Activated CD4-positive, alpha-beta T cell treated with anti-CD3 and anti-CD28 coated beads for 36 hours (primary cell): ENCODE measurements at regions not wholly inside any gene's neighbourhood (a gene's known extent, or its start where the extent isn't known, plus 50 kb on each side); places are given as distances from the start of the nearest gene placed in this dataset.

Experiments used
- ATAC-seq: fragments of 200-7000 bp; cut with Tn5 transposase; one replicate; pipeline ENCODE4 v1.10.0; 2021; ENCODE audit warnings: mild to moderate bottlenecking, moderate library complexity
- CTCF ChIA-PET: fragments of 350-600 bp; sonication (Branson Sonifier 250); formaldehyde crosslinking; loops from one replicate; lab custom pipeline; 2021; ENCODE audit warnings: antibody characterized with exemption; lab: Charles Lee
- POLR2A ChIA-PET: fragments of 350-600 bp; sonication (Branson Sonifier 250); formaldehyde crosslinking; loops from one replicate; lab custom pipeline; 2021; ENCODE audit warnings: antibody characterized with exemption, inconsistent platforms; lab: Charles Lee
- DNase-seq: peaks from one replicate; pipeline ENCODE4 v3.0.0-alpha.2; 2020
- H3K27ac Mint-ChIP-seq: one replicate; pipeline ENCODE4 v1.8.0; 2021; ENCODE audit warnings: mixed read lengths
- H3K27me3 Mint-ChIP-seq: one replicate; pipeline ENCODE4 v1.8.0; 2021; ENCODE audit warnings: mixed read lengths
- H3K36me3 Mint-ChIP-seq: one replicate; pipeline ENCODE4 v1.8.0; 2021; ENCODE audit warnings: low read depth, mixed read lengths
- H3K4me1 Mint-ChIP-seq: one replicate; pipeline ENCODE4 v1.8.0; 2021; ENCODE audit warnings: mixed read lengths
- H3K4me3 Mint-ChIP-seq: one replicate; pipeline ENCODE4 v1.8.0; 2021; ENCODE audit warnings: mild to moderate bottlenecking, moderate library complexity, mixed read lengths
- H3K9me3 Mint-ChIP-seq: one replicate; pipeline ENCODE4 v1.8.0; 2021; ENCODE audit warnings: low read depth, mixed read lengths
- intact Hi-C, 2 experiments: fragments of 100-400 bp; cut with DNase I in 1 of 2; cut with micrococcal nuclease in 1 of 2; formaldehyde crosslinking; loops; one replicate each; pipeline versions ENCODE4 v1.14.2 to v1.15.1; 2022 to 2024; cut with DNase I, micrococcal nuclease

DNA sequence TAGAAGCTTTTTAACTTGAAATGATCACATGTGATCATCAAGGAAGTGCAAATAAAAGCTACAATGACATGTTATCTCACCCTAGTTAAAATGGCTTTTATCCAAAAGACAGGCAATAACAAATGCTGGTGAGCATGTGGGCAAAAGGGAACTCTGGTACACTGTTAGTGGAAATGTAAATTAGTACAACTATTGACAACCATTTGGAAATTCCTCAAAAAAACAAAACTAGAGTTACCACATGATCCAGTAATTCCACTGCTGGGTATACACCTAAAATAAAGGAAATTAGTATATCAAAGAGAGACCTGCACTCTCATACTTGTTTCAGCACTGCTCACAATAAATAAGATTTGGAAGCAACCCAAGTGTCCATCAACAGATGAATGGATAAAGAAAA, 108.7 kb downstream of the HTR1B start:
- ATAC-seq (no peak), DNase-seq (no peak)
- intact Hi-C loops = no loop called here
- H3K36me3 Mint-ChIP-seq = no peaks in the 10 kb centered on the region
- H3K27me3 Mint-ChIP-seq = no peaks in the 10 kb centered on the region
- no peak overlapping the region for H3K27ac Mint-ChIP-seq
- H3K4me1 Mint-ChIP-seq = no peaks in the 10 kb centered on the region
- CTCF ChIA-PET = no interaction called here
- POLR2A ChIA-PET = no interaction called here
- H3K4me3 Mint-ChIP-seq = no peak overlapping the region
- H3K9me3 Mint-ChIP-seq = peaks cover 7% of the 10 kb centered on the region

DNA sequence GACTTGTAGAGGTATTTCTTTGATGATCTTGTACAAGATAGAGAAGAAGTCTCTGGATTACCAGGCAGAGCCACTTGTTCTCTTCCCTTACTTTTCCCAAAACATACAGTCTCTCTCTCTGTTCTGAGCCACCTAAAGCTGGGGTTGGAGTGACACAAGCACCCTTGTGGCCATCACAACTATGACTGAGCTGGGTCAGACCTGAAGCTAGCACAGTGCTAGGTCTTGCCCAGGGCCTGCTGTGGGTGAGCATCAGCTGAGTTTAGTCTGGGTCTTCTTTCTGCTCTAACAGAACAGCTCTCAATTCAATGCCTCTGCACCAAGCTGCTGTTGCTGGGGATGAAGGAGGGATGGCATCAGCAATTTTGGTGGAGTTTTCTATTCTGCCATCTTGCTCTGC, 110.2 kb downstream of the HTR1B start:
- ATAC-seq (no peak), DNase-seq (no peak)
- Mint-ChIP-seq H3K9me3 (peaks cover 4% of the 10 kb centered on the region), H3K4me1 (no peaks in the 10 kb centered on the region), H3K27ac (no peak overlapping the region), H3K4me3 (no peak overlapping the region), H3K36me3 (no peaks in the 10 kb centered on the region), H3K27me3 (no peaks in the 10 kb centered on the region)
- ChIA-PET CTCF (no interaction called here), POLR2A (no interaction called here)
- intact Hi-C loops = no loop called here

GRCh38 chr6:77341058-77341986, 122.0 kb downstream of the HTR1B start:
- no peaks in the 10 kb centered on the region for H3K27me3 Mint-ChIP-seq
- intact Hi-C loops = no loop called here
- H3K4me3 Mint-ChIP-seq = no peak overlapping the region
- no peaks in the 10 kb centered on the region for H3K9me3 Mint-ChIP-seq
- DNase-seq (no peak), ATAC-seq (no peak)
- no peaks in the 10 kb centered on the region for H3K4me1 Mint-ChIP-seq
- H3K27ac Mint-ChIP-seq = no peak overlapping the region
- POLR2A ChIA-PET = no interaction called here
- CTCF ChIA-PET = no interaction called here
- H3K36me3 Mint-ChIP-seq = no peaks in the 10 kb centered on the region

GRCh38 chr6:77340331-77340730, 123.0 kb downstream of the HTR1B start:
- intact Hi-C loops = no loop called here
- Mint-ChIP-seq H3K36me3 (no peaks in the 10 kb centered on the region), H3K4me3 (no peak overlapping the region), H3K27me3 (no peaks in the 10 kb centered on the region), H3K4me1 (no peaks in the 10 kb centered on the region), H3K27ac (no peak overlapping the region), H3K9me3 (peaks cover 2% of the 10 kb centered on the region)
- POLR2A ChIA-PET = no interaction called here
- DNase-seq (no peak), ATAC-seq (no peak)
- CTCF ChIA-PET = no interaction called here

DNA sequence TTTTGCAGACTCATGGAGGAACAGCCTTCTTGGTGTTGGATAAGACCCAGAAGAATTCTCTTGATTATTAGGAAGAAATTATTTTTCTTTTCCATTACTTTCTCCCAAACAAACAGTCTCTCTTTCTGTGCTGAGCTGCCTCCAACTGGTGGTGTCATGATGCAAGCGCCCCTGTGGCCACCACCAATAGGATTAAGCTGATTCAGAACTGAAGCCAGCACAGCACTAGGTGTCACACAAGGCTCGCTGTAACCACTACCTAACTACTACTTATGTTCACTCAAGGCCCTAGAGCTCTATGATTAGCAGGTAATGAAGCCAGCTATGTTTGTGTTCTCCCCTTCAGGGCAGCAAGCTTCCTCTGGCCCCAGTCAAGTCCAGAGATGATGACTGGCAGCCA, 123.4 kb downstream of the HTR1B start:
- no peak for DNase-seq
- CTCF ChIA-PET = no interaction called here

GRCh38 chr6:77337392-77337791, 125.9 kb downstream of the HTR1B start:
- ChIA-PET POLR2A (no interaction called here), CTCF (no interaction called here)
- H3K27me3 Mint-ChIP-seq = no peaks in the 10 kb centered on the region
- H3K4me3 Mint-ChIP-seq = no peak overlapping the region
- H3K4me1 Mint-ChIP-seq = no peaks in the 10 kb centered on the region
- no peaks in the 10 kb centered on the region for H3K36me3 Mint-ChIP-seq
- no peak overlapping the region for H3K27ac Mint-ChIP-seq
- H3K9me3 Mint-ChIP-seq = peaks cover 4% of the 10 kb centered on the region
- intact Hi-C loops = no loop called here
- ATAC-seq (no peak), DNase-seq (no peak)

More for the DNA sequence above, 123.4 kb downstream of the HTR1B start:
- H3K4me1 Mint-ChIP-seq = no peaks in the 10 kb centered on the region
- intact Hi-C loops = no loop called here
- H3K9me3 Mint-ChIP-seq = peaks cover 2% of the 10 kb centered on the region
- no peak overlapping the region for H3K4me3 Mint-ChIP-seq
- POLR2A ChIA-PET = no interaction called here
- no peaks in the 10 kb centered on the region for H3K27me3 Mint-ChIP-seq
- no peak for ATAC-seq
- H3K27ac Mint-ChIP-seq = no peak overlapping the region
- H3K36me3 Mint-ChIP-seq = no peaks in the 10 kb centered on the region

GRCh38 chr6:77334093-77334492, 129.2 kb downstream of the HTR1B start:
- Mint-ChIP-seq H3K4me3 (no peak overlapping the region), H3K36me3 (no peaks in the 10 kb centered on the region), H3K27me3 (no peaks in the 10 kb centered on the region), H3K4me1 (no peaks in the 10 kb centered on the region), H3K9me3 (peaks cover 4% of the 10 kb centered on the region), H3K27ac (no peak overlapping the region)
- DNase-seq (no peak), ATAC-seq (no peak)
- ChIA-PET POLR2A (no interaction called here), CTCF (interaction anchor here (0.7 kb wide), 1 partner anchor 334 kb away, joined by 3 read pairs; no protein-coding TSS in a partner anchor)
- intact Hi-C loops = no loop called here

GRCh38 chr6:77332915-77333623, 130.2 kb downstream of the HTR1B start:
- ATAC-seq (no peak), DNase-seq (no peak)
- POLR2A ChIA-PET = no interaction called here
- Mint-ChIP-seq H3K4me3 (no peak overlapping the region), H3K9me3 (peaks cover 4% of the 10 kb centered on the region), H3K4me1 (no peaks in the 10 kb centered on the region), H3K27ac (no peak overlapping the region), H3K36me3 (no peaks in the 10 kb centered on the region), H3K27me3 (no peaks in the 10 kb centered on the region)
- intact Hi-C loops = no loop called here
- CTCF ChIA-PET = no interaction called here

GRCh38 chr6:77326711-77327110, 136.6 kb downstream of the HTR1B start:
- no peak for DNase-seq
- no peak for ATAC-seq
- intact Hi-C loops = no loop called here
- no peaks in the 10 kb centered on the region for H3K27me3 Mint-ChIP-seq
- no peaks in the 10 kb centered on the region for H3K4me1 Mint-ChIP-seq
- CTCF ChIA-PET = no interaction called here
- H3K27ac Mint-ChIP-seq = no peak overlapping the region
- POLR2A ChIA-PET = no interaction called here
- no peak overlapping the region for H3K4me3 Mint-ChIP-seq
- no peaks in the 10 kb centered on the region for H3K36me3 Mint-ChIP-seq
- peaks cover 9% of the 10 kb centered on the region for H3K9me3 Mint-ChIP-seq

DNA sequence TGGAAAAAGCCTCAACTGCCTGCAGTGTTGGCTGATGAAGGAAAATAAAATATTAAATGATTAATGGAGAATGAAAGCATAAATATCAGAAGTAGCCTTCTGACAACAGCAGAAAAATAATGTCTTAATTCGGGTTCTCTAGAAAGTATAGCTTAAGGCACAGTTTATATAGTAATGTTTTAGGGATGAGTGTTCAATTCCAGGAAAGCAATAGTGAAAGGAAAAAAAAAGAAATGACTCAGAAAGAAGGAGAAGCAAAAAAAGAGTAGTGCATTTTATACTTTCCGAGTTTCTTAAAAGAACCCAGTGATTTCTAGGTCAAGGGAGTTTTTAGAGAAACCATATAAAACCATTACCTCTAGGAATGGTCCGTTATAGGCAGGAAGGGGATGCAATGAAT, 137.3 kb downstream of the HTR1B start:
- ATAC-seq (no peak), DNase-seq (no peak)
- H3K4me1 Mint-ChIP-seq = no peaks in the 10 kb centered on the region
- ChIA-PET CTCF (no interaction called here), POLR2A (no interaction called here)
- peaks cover 11% of the 10 kb centered on the region for H3K9me3 Mint-ChIP-seq
- H3K27me3 Mint-ChIP-seq = no peaks in the 10 kb centered on the region
- intact Hi-C loops = no loop called here
- no peak overlapping the region for H3K27ac Mint-ChIP-seq
- no peak overlapping the region for H3K4me3 Mint-ChIP-seq
- H3K36me3 Mint-ChIP-seq = no peaks in the 10 kb centered on the region

DNA sequence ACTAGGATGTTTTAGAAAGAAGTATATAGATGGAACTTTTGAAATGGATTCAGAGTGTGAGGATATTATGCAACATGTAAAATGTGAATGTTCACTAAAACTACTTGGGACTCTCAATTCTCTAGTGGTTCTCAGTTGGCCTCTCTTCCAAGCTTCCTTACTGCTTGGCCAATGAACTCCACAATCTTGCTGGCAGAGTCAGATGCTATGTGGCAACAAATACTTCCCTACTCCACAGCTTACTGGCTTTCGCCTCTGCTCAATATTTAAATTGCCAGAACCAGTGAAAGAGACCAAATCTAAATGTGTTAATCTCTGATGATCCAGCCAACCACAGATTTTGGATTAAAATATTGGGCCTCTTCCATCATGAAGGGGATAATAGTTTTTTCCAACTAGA, 138.4 kb downstream of the HTR1B start:
- ATAC-seq (no peak), DNase-seq (no peak)
- CTCF ChIA-PET = no interaction called here
- intact Hi-C loops = no loop called here
- H3K4me1 Mint-ChIP-seq = no peaks in the 10 kb centered on the region
- H3K9me3 Mint-ChIP-seq = peaks cover 11% of the 10 kb centered on the region
- POLR2A ChIA-PET = no interaction called here
- no peaks in the 10 kb centered on the region for H3K36me3 Mint-ChIP-seq
- H3K4me3 Mint-ChIP-seq = no peak overlapping the region
- no peak overlapping the region for H3K27ac Mint-ChIP-seq
- H3K27me3 Mint-ChIP-seq = no peaks in the 10 kb centered on the region

DNA sequence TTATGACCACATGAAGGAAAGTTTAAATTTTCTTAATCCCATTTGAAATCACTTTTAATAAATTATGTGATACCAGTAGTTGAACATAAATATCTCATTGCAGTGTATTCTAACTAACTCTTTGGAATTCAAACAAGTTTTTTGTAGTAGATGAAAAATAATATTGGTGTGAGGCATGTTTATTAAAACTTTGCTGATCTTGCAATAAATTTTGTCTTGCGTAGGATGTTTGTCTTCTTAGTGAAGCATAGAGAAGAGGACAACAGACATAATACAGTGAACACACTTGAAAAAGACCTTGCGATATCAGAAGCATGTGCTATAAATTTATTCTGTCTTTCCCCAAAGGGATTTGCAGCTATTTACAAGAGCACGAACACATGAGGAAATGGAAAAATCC, 140.7 kb downstream of the HTR1B start:
- CTCF ChIA-PET = no interaction called here
- intact Hi-C loops = no loop called here
- no peak for DNase-seq
- H3K4me1 Mint-ChIP-seq = no peaks in the 10 kb centered on the region
- no peaks in the 10 kb centered on the region for H3K27me3 Mint-ChIP-seq
- H3K9me3 Mint-ChIP-seq = peaks cover 11% of the 10 kb centered on the region
- ATAC-seq = no peak
- POLR2A ChIA-PET = no interaction called here
- no peak overlapping the region for H3K4me3 Mint-ChIP-seq
- H3K27ac Mint-ChIP-seq = no peak overlapping the region
- H3K36me3 Mint-ChIP-seq = no peaks in the 10 kb centered on the region
